Type B pancreatic cell (in vitro differentiated cells): ENCODE measurements at regions not wholly inside any gene's neighbourhood (a gene's known extent, or its start where the extent isn't known, plus 50 kb on each side); places are given as distances from the start of the nearest gene placed in this dataset.

ENCODE experiments used
- DNase-seq: peaks from one replicate; pipeline ENCODE4 v3.0.0; 2021; ENCODE audit warnings: mixed read lengths; ENCODE audit not compliant: unreplicated experiment; ENCODE audit errors: extremely low spot score
- H3K27ac Mint-ChIP-seq: 2 replicates; pipeline ENCODE4 v1.8.0; 2021; ENCODE audit warnings: mild to moderate bottlenecking, mixed read lengths
- H3K27me3 Mint-ChIP-seq: 2 replicates; pipeline ENCODE4 v1.8.0; 2021; ENCODE audit warnings: mixed read lengths
- H3K36me3 Mint-ChIP-seq: 2 replicates; pipeline ENCODE4 v1.8.0; 2021; ENCODE audit warnings: mixed read lengths
- H3K4me1 Mint-ChIP-seq: one replicate; pipeline ENCODE4 v1.8.0; 2021; ENCODE audit warnings: mixed read lengths; ENCODE audit not compliant: unreplicated experiment
- H3K4me3 Mint-ChIP-seq: 2 replicates; pipeline ENCODE4 v1.8.0; 2021; ENCODE audit warnings: mild to moderate bottlenecking, mixed read lengths
- H3K9me3 Mint-ChIP-seq: 2 replicates; pipeline ENCODE4 v1.8.0; 2021; ENCODE audit warnings: mixed read lengths
- TF ChIP-seq, protein P1 (sequence below): fragments of 200-600 bp; sonication (generic); conservative IDR thresholded peaks from 2 replicates; pipeline ENCODE4 v1.5.0; 2021; ENCODE audit warnings: antibody characterized with exemption, mild to moderate bottlenecking

DNA sequence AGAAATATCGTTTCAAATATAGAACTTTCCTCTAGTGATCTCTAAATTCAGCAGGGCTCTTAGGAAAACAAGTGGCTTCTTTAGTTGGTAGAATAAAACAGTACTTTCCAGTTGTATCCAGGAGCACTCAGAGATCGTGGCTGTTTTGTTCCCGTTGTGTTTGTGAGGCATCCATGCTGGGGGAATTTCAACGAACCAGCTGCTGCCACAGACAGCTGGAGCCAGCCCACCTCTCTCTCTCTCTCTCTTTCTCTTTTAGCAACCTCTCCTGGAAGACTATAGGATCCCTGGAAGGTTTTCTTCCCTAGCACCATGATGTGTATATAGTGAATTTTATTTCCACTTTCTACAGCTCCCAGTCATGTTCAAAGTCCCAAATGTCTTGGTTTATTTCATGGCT lies 1116.0 kb upstream of the SEMA6A start:
- Mint-ChIP-seq H3K9me3 (no peaks in the 10 kb centered on the region), H3K27me3 (no peaks in the 10 kb centered on the region), H3K36me3 (no peaks in the 10 kb centered on the region), H3K4me1 (no peaks in the 10 kb centered on the region), H3K27ac (no peak overlapping the region), H3K4me3 (no peak overlapping the region)
- DNase-seq = no peak
- TF ChIP-seq, protein P1, sequence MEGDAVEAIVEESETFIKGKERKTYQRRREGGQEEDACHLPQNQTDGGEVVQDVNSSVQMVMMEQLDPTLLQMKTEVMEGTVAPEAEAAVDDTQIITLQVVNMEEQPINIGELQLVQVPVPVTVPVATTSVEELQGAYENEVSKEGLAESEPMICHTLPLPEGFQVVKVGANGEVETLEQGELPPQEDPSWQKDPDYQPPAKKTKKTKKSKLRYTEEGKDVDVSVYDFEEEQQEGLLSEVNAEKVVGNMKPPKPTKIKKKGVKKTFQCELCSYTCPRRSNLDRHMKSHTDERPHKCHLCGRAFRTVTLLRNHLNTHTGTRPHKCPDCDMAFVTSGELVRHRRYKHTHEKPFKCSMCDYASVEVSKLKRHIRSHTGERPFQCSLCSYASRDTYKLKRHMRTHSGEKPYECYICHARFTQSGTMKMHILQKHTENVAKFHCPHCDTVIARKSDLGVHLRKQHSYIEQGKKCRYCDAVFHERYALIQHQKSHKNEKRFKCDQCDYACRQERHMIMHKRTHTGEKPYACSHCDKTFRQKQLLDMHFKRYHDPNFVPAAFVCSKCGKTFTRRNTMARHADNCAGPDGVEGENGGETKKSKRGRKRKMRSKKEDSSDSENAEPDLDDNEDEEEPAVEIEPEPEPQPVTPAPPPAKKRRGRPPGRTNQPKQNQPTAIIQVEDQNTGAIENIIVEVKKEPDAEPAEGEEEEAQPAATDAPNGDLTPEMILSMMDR = no peak

DNA sequence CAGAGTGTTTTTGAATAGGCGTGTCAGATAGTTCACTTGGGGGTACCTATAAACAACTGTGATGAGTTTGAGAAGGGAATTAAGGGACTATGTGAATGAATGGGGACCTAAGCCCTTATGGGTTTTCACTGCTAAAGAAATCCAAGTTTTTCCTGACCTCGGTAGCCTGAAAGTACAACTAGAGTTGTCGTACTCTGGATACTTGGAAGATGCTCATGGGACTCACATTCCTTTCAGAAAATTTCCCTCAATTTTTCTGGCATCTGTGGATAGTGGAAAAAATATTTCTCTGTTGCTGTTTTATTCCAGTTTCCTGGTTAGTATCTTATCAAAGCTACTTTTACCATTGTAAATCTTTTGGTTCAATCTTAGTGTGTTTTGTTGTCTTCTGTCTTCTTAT lies 1112.3 kb upstream of the SEMA6A start:
- TF ChIP-seq, protein P1 = no peak
- Mint-ChIP-seq H3K27me3 (no peaks in the 10 kb centered on the region), H3K36me3 (no peaks in the 10 kb centered on the region), H3K4me3 (no peak overlapping the region), H3K27ac (no peak overlapping the region), H3K4me1 (no peaks in the 10 kb centered on the region), H3K9me3 (no peaks in the 10 kb centered on the region)
- DNase-seq = no peak

DNA sequence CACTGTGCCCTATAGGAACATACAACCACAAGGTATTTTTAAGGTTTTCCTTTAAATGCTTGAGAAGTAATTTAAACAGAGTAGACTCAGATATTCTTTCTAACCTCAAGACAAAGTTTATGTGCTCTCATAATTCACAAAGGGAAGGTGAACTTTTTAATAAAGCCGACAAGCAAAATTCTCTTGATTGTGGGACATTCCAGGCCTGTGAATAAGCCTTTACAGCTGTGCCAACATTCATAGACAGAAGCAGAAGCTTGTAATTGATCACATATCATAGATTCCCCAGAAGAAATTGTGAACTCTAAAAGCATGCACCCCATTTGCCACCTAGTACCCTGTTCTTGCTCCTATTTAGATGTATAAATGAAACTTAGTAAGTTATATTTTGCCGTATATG lies 1107.8 kb upstream of the SEMA6A start:
- Mint-ChIP-seq H3K4me1 (no peaks in the 10 kb centered on the region), H3K4me3 (no peak overlapping the region), H3K36me3 (no peaks in the 10 kb centered on the region), H3K27ac (no peak overlapping the region), H3K9me3 (no peaks in the 10 kb centered on the region), H3K27me3 (no peaks in the 10 kb centered on the region)
- TF ChIP-seq, protein P1 = no peak
- no peak for DNase-seq

- no peaks in the 10 kb centered on the region for H3K36me3 Mint-ChIP-seq
- H3K9me3 Mint-ChIP-seq = no peaks in the 10 kb centered on the region
- no peaks in the 10 kb centered on the region for H3K27me3 Mint-ChIP-seq
- TF ChIP-seq, protein P1 = no peak
- no peak overlapping the region for H3K4me3 Mint-ChIP-seq
- H3K27ac Mint-ChIP-seq = no peak overlapping the region
- DNase-seq = no peak
- H3K4me1 Mint-ChIP-seq = no peaks in the 10 kb centered on the region
Observed at GRCh38 chr5:117681431-117682254, 1107.0 kb upstream of the SEMA6A start.

GRCh38 chr5:117680426-117680825 lies 1105.8 kb upstream of the SEMA6A start:
- Mint-ChIP-seq H3K27me3 (no peaks in the 10 kb centered on the region), H3K27ac (no peak overlapping the region), H3K4me3 (no peak overlapping the region), H3K36me3 (no peaks in the 10 kb centered on the region), H3K4me1 (no peaks in the 10 kb centered on the region), H3K9me3 (no peaks in the 10 kb centered on the region)
- TF ChIP-seq, protein P1 = no peak
- DNase-seq = no peak
